Jurkat, Clone E6-1 (cell line): ENCODE measurements at regions not wholly inside any gene's neighbourhood (a gene's known extent, or its start where the extent isn't known, plus 50 kb on each side); places are given as distances from the start of the nearest gene placed in this dataset.

Source experiments
- DNase-seq: peaks from one replicate; pipeline ENCODE4 v3.0.0-alpha.2; 2011; ENCODE audit warnings: low read depth, low spot score
- H3K4me3 ChIP-seq: 2 replicates; pipeline ENCODE4 v1.5.1; 2011; ENCODE audit warnings: mild to moderate bottlenecking, low read length, control low read depth, moderate library complexity

- DNase-seq: no peak
- no peak overlapping the region for H3K4me3 ChIP-seq
These were observed 146.1 kb upstream of the ADGRL2 start for GRCh38 chr1:81654657-81655056.

- no peak for DNase-seq
- H3K4me3 ChIP-seq: no peak overlapping the region
These were observed 146.6 kb upstream of the ADGRL2 start for GRCh38 chr1:81654147-81654546.

- H3K4me3 ChIP-seq: no peak overlapping the region
- no peak for DNase-seq
These were observed 150.0 kb upstream of the ADGRL2 start for GRCh38 chr1:81650776-81651175.

GRCh38 chr1:81635816-81636215, 164.9 kb upstream of the ADGRL2 start:
- H3K4me3 ChIP-seq: no peak overlapping the region
- no peak for DNase-seq

- no peak for DNase-seq
These were observed 166.4 kb upstream of the ADGRL2 start for GRCh38 chr1:81634294-81634693.

GRCh38 chr1:81619156-81619555, 181.6 kb upstream of the ADGRL2 start:
- H3K4me3 ChIP-seq: no peak overlapping the region
- DNase-seq: no peak

More at GRCh38 chr1:81634294-81634693, 166.4 kb upstream of the ADGRL2 start:
- H3K4me3 ChIP-seq: no peak overlapping the region

- no peak overlapping the region for H3K4me3 ChIP-seq
- DNase-seq: no peak
These were observed 182.4 kb upstream of the ADGRL2 start for GRCh38 chr1:81618376-81618775.

- no peak overlapping the region for H3K4me3 ChIP-seq
- DNase-seq: no peak
These were observed 183.3 kb upstream of the ADGRL2 start for GRCh38 chr1:81617308-81617967.

GRCh38 chr1:81613803-81614202, 186.9 kb upstream of the ADGRL2 start:
- DNase-seq: no peak
- no peak overlapping the region for H3K4me3 ChIP-seq

GRCh38 chr1:81607924-81608323, 192.8 kb upstream of the ADGRL2 start:
- DNase-seq: no peak
- H3K4me3 ChIP-seq: no peak overlapping the region

GRCh38 chr1:81607086-81607485, 193.6 kb upstream of the ADGRL2 start:
- H3K4me3 ChIP-seq: no peak overlapping the region
- no peak for DNase-seq

GRCh38 chr1:81606656-81607055, 194.1 kb upstream of the ADGRL2 start:
- DNase-seq: no peak
- H3K4me3 ChIP-seq: no peak overlapping the region

GRCh38 chr1:81605023-81605422, 195.7 kb upstream of the ADGRL2 start:
- no peak for DNase-seq
- no peak overlapping the region for H3K4me3 ChIP-seq

- H3K4me3 ChIP-seq: no peak overlapping the region
- DNase-seq: no peak
These were observed 199.7 kb upstream of the ADGRL2 start for GRCh38 chr1:81600878-81601622.

GRCh38 chr1:81600363-81600762, 200.4 kb upstream of the ADGRL2 start:
- H3K4me3 ChIP-seq: no peak overlapping the region
- no peak for DNase-seq

- no peak for DNase-seq
- no peak overlapping the region for H3K4me3 ChIP-seq
These were observed 202.1 kb upstream of the ADGRL2 start for GRCh38 chr1:81598623-81599022.

- no peak overlapping the region for H3K4me3 ChIP-seq
- DNase-seq: no peak
These were observed 202.9 kb upstream of the ADGRL2 start for GRCh38 chr1:81597720-81598426.

GRCh38 chr1:81596341-81596740, 204.4 kb upstream of the ADGRL2 start:
- no peak for DNase-seq
- no peak overlapping the region for H3K4me3 ChIP-seq

- H3K4me3 ChIP-seq: no peak overlapping the region
- DNase-seq: no peak
These were observed 206.5 kb upstream of the ADGRL2 start for GRCh38 chr1:81594206-81594605.

GRCh38 chr1:81592233-81592632, 208.5 kb upstream of the ADGRL2 start:
- no peak for DNase-seq
- no peak overlapping the region for H3K4me3 ChIP-seq
